Stimulated activated memory B cell treated with anti-CD40 and anti-IgM and Interleukin-4, amounts not matched to agents 10 μg/mL and 1 μg/mL and 100 μg/mL, for 72 hours (primary cell): ENCODE measurements at regions not wholly inside any gene's neighbourhood (a gene's known extent, or its start where the extent isn't known, plus 50 kb on each side); places are given as distances from the start of the nearest gene placed in this dataset.

ENCODE experiments used
- ATAC-seq: fragments of 150-1000 bp; cut with Tn5 transposase; 2 replicates; pipeline ENCODE4 v1.10.0; 2021
- H3K27ac Mint-ChIP-seq: one replicate; pipeline ENCODE4 v1.8.0; 2022; ENCODE audit warnings: mild to moderate bottlenecking, mixed read lengths
- H3K27me3 Mint-ChIP-seq: one replicate; pipeline ENCODE4 v1.8.0; 2022; ENCODE audit warnings: mixed read lengths
- H3K36me3 Mint-ChIP-seq: one replicate; pipeline ENCODE4 v1.8.0; 2022; ENCODE audit warnings: mixed read lengths
- H3K4me1 Mint-ChIP-seq: one replicate; pipeline ENCODE4 v1.8.0; 2022; ENCODE audit warnings: mixed read lengths
- H3K4me3 Mint-ChIP-seq: one replicate; pipeline ENCODE4 v1.8.0; 2022; ENCODE audit warnings: mild to moderate bottlenecking, moderate library complexity, mixed read lengths
- H3K9me3 Mint-ChIP-seq: one replicate; pipeline ENCODE4 v1.8.0; 2022; ENCODE audit warnings: mixed read lengths

DNA sequence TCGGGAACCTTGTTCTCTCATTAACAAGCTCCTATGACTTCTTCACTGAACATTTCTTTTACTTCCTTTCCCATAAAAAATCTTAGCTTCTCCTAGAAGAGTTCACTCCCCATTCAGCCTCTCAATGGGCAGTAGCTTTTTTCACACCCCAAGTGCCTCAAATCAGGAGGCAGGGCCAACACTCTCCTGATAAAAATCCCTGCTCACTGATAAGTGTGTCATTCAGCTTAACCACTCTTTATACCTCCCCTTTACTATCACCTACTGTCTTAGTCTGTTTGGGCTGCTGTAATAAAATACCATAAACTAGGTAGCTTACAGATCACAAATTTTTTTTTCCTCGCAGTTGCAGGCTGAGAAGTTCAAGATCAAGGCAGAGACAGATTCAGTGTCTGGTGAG is 400.4 kb downstream of the WDR72 start:
- ATAC-seq: no peak
- Mint-ChIP-seq H3K4me1 (no peaks in the 10 kb centered on the region), H3K27me3 (no peaks in the 10 kb centered on the region), H3K9me3 (no peaks in the 10 kb centered on the region), H3K4me3 (no peak overlapping the region), H3K36me3 (no peaks in the 10 kb centered on the region), H3K27ac (no peak overlapping the region)

DNA sequence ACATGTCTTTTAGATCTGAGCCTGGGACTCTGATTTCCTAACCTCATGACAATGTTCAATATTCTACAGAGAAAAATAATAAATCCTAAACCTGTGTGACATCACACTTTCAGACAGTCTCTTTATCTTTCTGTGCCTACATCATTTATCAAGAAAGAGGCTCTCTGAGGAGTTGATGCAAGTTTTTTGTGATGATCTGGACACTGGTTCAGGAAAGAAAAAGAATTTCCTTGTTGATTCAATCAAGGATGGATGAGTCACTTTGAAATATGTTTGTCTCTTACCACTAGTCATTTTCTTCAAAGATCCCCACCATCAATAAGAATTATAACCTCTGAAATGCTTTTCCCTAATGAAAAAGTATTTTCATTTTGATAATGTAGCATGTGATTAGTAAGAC is 404.6 kb downstream of the WDR72 start:
- no peaks in the 10 kb centered on the region for H3K36me3 Mint-ChIP-seq
- ATAC-seq: no peak
- H3K27ac Mint-ChIP-seq: no peak overlapping the region
- H3K4me3 Mint-ChIP-seq: no peak overlapping the region
- H3K9me3 Mint-ChIP-seq: no peaks in the 10 kb centered on the region
- no peaks in the 10 kb centered on the region for H3K27me3 Mint-ChIP-seq
- no peaks in the 10 kb centered on the region for H3K4me1 Mint-ChIP-seq

DNA sequence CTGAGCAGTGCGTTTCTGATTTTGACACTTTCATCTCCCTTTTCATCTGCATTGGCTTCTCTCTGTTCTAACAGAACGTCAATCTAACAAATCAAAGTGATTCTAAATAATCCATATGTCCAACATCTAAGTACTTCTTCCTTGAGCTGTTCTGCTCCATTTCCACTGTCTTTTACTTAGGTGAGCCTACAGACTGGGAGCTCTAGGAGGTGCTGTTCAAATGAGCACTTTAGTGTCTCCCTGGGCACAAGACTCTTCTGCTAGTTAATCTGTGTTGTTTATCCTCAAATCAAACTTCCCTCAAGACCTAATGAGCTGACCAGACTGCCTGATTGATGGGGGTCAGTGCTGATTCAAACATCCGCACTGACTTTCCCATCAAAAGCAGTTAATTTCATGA is 408.1 kb downstream of the WDR72 start:
- no peaks in the 10 kb centered on the region for H3K36me3 Mint-ChIP-seq
- H3K27me3 Mint-ChIP-seq: no peaks in the 10 kb centered on the region
- no peaks in the 10 kb centered on the region for H3K4me1 Mint-ChIP-seq
- no peak for ATAC-seq
- no peaks in the 10 kb centered on the region for H3K9me3 Mint-ChIP-seq
- H3K4me3 Mint-ChIP-seq: no peak overlapping the region
- H3K27ac Mint-ChIP-seq: no peak overlapping the region

DNA sequence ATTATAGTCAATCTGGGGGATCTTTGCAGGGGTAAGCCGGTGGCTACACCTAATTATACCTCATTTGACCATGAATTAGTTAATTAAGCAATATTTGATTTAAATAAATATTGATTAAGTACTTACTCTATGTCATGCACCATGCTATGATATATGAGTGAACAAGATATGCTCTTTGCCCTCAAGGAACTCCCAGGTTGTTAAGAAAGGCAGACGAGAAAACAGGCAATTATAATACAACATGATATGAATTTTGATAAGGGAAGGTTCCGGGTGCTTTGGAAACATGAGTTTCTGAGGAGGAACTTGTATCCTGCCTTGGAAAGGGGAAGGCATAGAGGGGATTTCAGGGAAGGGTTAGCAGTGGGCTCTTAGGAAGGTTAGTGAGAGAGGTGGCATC is 412.9 kb downstream of the WDR72 start:
- ATAC-seq: no peak
- Mint-ChIP-seq H3K27me3 (no peaks in the 10 kb centered on the region), H3K4me3 (no peak overlapping the region), H3K4me1 (no peaks in the 10 kb centered on the region), H3K27ac (no peak overlapping the region), H3K36me3 (no peaks in the 10 kb centered on the region), H3K9me3 (no peaks in the 10 kb centered on the region)

DNA sequence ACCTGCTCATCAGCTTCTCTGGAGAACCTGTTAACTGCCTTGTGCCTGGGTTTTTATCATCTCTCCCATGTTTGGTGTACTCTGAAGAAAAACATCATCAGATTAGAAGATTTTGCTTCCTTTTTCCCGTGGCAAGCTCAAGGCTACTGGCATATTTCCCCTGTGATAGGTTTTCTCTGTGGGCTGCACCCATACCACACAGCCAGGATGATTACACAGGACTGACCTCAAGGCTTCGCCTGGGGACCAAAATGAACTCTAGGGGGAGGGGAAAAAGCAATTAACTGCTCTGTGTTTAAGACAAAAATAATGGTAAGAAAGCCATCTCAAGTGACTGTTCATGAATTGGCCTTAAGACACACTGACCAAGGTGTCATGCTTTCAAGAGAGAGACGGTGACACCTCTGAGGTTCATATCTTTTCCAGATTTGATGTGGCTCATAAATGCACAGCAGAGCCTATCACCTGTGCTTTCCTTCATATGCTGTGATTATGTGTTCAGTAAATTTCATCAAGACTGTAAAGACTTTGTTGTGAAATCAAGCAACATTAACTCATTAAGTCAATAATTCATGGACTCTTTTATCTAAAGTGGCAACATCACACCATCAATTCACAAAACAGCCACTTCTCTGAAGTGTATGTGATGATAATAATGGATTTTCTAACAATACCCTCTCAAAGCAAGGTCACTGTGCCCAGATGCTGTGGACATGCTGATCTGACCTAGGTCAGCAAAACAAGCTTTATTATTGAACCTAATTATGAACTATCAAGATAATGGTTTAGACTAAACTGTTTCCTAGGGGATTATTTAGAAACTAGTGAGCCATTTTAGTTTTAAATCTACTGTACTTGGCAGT is 427.9 kb downstream of the WDR72 start:
- no peaks in the 10 kb centered on the region for H3K27me3 Mint-ChIP-seq
- H3K27ac Mint-ChIP-seq: no peak overlapping the region
- no peak overlapping the region for H3K4me3 Mint-ChIP-seq
- H3K36me3 Mint-ChIP-seq: no peaks in the 10 kb centered on the region
- peaks cover 5% of the 10 kb centered on the region for H3K9me3 Mint-ChIP-seq
- H3K4me1 Mint-ChIP-seq: no peaks in the 10 kb centered on the region
- ATAC-seq: no peak

DNA sequence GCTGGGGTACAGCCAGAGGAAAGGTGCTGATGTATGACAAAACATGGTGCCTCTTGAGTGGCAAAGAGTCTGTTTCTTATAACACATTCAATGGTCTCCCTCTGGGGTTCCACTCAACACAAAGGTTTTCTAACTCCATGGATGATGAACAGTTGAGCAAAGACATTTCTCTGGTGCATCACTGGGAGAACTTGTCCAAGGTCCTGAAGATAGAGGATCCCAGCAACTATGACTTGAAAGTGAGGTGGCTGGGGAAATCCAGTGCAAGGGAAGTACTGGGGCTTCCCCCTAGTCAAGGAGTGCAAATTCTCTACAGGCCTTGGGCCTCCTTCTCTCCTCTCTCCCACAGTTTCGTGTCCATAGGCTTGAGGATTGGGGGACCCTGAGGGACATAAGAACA is 431.1 kb downstream of the WDR72 start:
- Mint-ChIP-seq H3K4me1 (no peaks in the 10 kb centered on the region), H3K36me3 (no peaks in the 10 kb centered on the region), H3K9me3 (peaks cover 5% of the 10 kb centered on the region), H3K27ac (no peak overlapping the region), H3K4me3 (no peak overlapping the region), H3K27me3 (no peaks in the 10 kb centered on the region)
- ATAC-seq: no peak

DNA sequence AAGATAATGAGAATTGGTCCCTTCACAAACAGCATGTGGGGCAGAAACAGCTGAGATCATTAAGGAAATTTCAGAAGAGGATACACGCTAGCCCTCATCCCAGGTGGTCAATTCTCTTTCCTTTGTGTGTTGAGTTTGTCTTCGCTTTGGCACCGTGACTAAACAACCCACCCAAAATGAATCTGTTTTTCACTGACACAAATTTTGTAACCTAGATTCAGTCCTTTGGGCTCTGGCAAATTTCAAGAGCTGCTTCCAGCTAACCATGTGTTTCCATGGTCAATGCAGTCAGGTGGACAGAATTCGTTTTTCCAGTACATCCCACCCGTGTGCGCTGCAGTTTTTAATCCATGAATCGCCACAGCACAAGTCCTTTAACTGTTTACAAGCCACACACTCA is 435.4 kb downstream of the WDR72 start:
- Mint-ChIP-seq H3K4me3 (no peak overlapping the region), H3K4me1 (no peaks in the 10 kb centered on the region), H3K36me3 (no peaks in the 10 kb centered on the region), H3K27ac (no peak overlapping the region), H3K9me3 (no peaks in the 10 kb centered on the region), H3K27me3 (no peaks in the 10 kb centered on the region)
- no peak for ATAC-seq

DNA sequence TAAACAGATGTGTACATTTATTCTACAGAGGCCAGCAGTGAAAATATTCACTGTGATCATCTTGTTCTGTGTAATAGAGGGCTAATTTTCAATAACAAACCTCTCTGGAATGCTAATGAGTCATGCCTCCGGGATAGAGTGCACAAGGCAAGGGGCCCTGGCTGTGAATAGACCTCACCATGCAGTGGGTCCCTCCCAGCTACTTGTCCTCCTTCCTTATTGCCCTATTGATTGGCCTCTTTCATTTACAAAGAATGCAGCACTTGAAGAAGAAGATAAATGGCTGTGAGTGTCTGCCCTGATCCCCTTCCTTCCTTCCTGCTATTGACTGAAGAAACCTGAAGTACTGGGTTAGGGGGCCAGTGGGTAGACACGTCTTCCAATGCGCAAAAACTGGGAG is 436.3 kb downstream of the WDR72 start:
- no peak for ATAC-seq
- Mint-ChIP-seq H3K36me3 (no peaks in the 10 kb centered on the region), H3K4me1 (no peaks in the 10 kb centered on the region), H3K27ac (no peak overlapping the region), H3K4me3 (no peak overlapping the region), H3K9me3 (no peaks in the 10 kb centered on the region), H3K27me3 (no peaks in the 10 kb centered on the region)

DNA sequence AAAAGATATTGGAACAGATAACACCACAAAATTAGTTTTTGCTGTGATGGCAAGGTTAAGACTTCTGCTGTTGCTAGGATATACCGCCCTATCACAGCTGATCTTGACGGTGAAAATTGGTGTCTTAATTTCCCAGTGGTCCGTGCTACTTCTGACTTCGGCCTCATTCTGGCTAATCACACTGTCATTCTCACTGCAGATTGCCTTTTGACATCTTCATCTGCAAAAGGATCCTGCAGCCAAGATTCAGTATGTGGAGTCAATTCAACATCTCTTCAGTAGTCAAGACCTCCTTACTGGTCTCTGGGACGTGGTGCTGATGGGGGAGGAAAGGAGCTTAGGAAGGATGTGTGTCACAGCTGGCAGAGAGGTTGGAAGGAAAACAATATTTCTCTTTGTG is 438.6 kb downstream of the WDR72 start:
- Mint-ChIP-seq H3K27me3 (no peaks in the 10 kb centered on the region), H3K27ac (no peak overlapping the region), H3K4me1 (no peaks in the 10 kb centered on the region), H3K36me3 (no peaks in the 10 kb centered on the region), H3K4me3 (no peak overlapping the region), H3K9me3 (no peaks in the 10 kb centered on the region)
- ATAC-seq: no peak

DNA sequence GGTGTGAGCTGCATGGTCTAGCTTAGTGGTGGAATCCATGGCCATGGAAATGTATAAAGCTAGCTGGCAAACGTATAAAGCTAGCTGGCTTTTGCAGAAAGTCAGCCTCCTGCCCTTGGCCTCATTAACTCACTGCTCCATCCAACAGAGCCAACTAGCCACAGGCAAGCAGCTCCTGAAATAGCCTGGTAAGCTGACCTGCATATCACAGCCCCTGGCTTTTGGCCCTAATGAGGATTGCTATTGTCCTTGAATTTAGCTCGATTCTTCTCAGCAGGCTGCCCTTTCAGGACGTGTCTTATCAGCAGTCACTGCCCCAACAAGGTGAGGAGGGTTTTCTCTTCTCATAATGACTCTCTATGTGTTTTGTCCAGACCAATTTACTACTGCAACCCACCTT is 446.8 kb downstream of the WDR72 start:
- H3K27me3 Mint-ChIP-seq: no peaks in the 10 kb centered on the region
- no peaks in the 10 kb centered on the region for H3K9me3 Mint-ChIP-seq
- no peak for ATAC-seq
- H3K27ac Mint-ChIP-seq: no peak overlapping the region
- no peaks in the 10 kb centered on the region for H3K4me1 Mint-ChIP-seq
- H3K4me3 Mint-ChIP-seq: no peak overlapping the region
- no peaks in the 10 kb centered on the region for H3K36me3 Mint-ChIP-seq

DNA sequence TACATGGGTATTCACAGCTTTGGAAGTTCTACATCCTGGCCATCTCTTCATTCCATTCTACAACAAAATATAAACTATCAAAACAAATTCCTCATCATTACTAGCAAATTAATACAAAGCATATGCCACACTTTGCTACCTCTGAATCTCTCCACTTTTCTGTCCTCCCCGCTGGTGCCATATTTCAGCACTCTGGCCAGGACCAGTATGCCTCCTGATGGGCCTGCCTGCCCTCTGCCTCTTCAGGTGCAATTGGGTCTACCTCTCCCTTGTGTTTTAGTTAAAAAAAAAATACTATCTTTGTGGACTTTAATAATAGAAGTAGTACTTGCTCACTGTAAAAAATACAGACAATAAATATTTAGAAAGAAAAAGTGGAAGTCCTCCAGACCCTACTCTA is 448.8 kb downstream of the WDR72 start:
- no peaks in the 10 kb centered on the region for H3K27me3 Mint-ChIP-seq
- H3K4me3 Mint-ChIP-seq: no peak overlapping the region
- H3K27ac Mint-ChIP-seq: no peak overlapping the region
- no peaks in the 10 kb centered on the region for H3K4me1 Mint-ChIP-seq
- H3K9me3 Mint-ChIP-seq: no peaks in the 10 kb centered on the region
- H3K36me3 Mint-ChIP-seq: no peaks in the 10 kb centered on the region
- no peak for ATAC-seq

DNA sequence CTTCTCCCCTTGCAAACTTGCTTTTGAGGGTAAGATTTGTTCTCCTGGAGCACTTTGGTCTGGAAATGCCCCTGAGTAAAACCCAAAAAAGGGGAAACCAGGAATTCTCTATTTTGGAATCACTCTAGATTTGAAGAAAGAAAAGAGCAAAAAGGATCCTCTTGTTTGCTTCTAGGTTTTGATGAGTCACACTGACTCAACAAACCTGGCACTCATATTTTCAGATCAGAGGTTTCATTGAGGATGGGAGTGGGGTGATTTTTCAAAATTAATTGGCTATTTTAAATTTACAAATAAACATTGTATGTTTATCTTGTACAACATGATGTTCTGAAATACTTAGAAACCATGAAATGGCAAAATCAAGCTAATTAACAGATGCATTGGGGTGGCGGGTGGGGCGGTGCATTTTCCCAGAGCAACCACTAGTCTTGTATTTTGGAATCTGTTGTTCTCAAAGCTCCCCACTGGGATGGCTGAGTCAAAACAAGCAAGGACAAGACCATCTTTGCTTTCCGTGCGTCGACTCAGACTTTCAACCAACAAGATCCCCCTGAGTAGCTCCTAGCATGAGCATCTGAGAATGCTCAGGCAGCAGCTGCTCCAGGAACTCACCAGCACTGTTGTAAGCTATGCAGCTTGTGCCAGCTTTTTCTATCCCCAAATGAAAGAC is 451.4 kb downstream of the WDR72 start:
- Mint-ChIP-seq H3K27ac (no peak overlapping the region), H3K9me3 (peaks cover 6% of the 10 kb centered on the region), H3K4me1 (no peaks in the 10 kb centered on the region), H3K27me3 (no peaks in the 10 kb centered on the region), H3K4me3 (no peak overlapping the region), H3K36me3 (no peaks in the 10 kb centered on the region)
- no peak for ATAC-seq

DNA sequence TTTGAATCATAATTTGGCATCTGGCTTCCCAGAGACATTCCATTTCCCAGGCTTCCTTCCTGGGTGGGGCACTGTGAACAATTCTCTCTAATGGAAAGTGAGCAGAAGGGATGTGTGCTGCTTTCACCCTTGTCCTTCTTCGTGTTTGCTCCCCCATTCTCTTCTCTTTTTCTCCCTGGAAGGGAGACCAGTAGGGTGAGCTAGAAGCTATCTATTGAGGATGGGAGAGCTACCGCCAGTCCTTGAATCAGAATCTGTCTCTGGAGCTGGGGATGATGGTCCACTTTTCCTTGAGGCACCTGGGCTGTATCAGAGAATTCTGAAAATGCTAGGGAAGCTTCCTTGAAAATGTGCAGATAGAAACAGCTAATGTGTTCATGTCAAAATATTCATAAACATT is 453.9 kb downstream of the WDR72 start:
- H3K4me1 Mint-ChIP-seq: no peaks in the 10 kb centered on the region
- no peak for ATAC-seq
- no peak overlapping the region for H3K4me3 Mint-ChIP-seq
- H3K9me3 Mint-ChIP-seq: peaks cover 9% of the 10 kb centered on the region
- no peaks in the 10 kb centered on the region for H3K36me3 Mint-ChIP-seq
- no peaks in the 10 kb centered on the region for H3K27me3 Mint-ChIP-seq
- no peak overlapping the region for H3K27ac Mint-ChIP-seq

DNA sequence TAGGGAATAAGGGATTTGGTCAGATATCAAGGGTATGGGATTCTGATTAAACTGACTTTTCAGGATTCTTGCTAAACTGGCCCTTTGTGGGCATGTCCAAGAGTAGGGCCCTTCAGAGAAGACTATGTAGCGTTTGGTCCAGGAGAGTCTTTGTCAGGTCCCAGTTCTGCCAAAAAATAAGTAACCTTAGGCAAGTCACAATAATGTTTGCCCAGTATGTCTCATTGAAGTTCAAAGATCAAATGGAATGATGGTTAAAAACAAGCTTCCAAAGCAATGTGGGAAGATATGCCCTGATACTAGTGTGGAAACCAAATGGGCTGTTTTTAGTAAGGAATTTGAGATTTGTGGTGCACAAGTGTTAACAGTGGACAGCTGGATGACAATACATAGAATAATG is 454.4 kb downstream of the WDR72 start:
- no peak overlapping the region for H3K4me3 Mint-ChIP-seq
- no peaks in the 10 kb centered on the region for H3K27me3 Mint-ChIP-seq
- no peak for ATAC-seq
- peaks cover 9% of the 10 kb centered on the region for H3K9me3 Mint-ChIP-seq
- H3K4me1 Mint-ChIP-seq: no peaks in the 10 kb centered on the region
- no peak overlapping the region for H3K27ac Mint-ChIP-seq
- H3K36me3 Mint-ChIP-seq: no peaks in the 10 kb centered on the region

DNA sequence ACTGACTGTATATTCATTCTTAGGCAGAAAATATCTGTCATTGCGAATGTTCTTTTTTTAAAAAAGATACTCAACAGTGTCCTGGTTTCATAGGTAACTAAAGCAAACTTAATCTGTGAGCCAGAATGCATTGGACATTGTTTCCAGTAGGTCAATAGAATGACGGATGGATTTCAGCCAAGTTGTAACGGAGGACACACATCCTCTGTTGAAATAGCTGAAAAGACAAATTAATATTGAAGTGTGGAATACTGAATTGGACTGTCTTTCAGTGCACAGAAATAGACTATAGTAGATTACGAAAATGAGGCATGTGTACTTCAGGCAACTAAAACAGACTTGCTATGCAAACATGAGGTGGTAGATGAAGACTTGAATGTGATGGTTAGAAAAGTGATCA is 461.6 kb downstream of the WDR72 start:
- Mint-ChIP-seq H3K4me1 (no peaks in the 10 kb centered on the region), H3K27me3 (no peaks in the 10 kb centered on the region), H3K4me3 (no peak overlapping the region), H3K9me3 (peaks cover 3% of the 10 kb centered on the region), H3K27ac (no peak overlapping the region), H3K36me3 (no peaks in the 10 kb centered on the region)
- no peak for ATAC-seq

DNA sequence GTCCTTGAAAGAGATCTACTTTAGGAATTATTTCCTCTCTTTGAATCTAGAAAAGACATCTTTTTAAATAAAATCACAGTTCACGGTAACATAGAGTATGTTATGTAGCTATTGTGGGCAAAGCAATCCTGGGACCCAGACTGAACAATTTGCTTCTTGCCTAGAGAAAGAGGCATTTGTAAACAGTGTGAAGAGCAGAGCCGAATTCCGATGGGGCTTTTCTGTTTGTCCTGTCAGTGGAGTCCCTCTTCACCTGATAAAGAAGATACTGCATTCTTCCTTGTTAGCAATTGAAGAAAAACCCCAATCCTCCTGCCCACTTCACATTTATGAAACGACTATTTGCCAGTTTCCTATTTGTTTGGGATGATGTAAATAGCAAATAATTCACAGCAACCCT is 462.9 kb downstream of the WDR72 start:
- Mint-ChIP-seq H3K9me3 (peaks cover under 1% of the 10 kb centered on the region), H3K27ac (no peak overlapping the region), H3K4me3 (no peak overlapping the region), H3K36me3 (no peaks in the 10 kb centered on the region), H3K4me1 (no peaks in the 10 kb centered on the region), H3K27me3 (no peaks in the 10 kb centered on the region)
- ATAC-seq: no peak
